HG03095 (cell line): ENCODE measurements at regions not wholly inside any gene's neighbourhood (a gene's known extent, or its start where the extent isn't known, plus 50 kb on each side); places are given as distances from the start of the nearest gene placed in this dataset.
A peak's percentile ranks its signal among the peaks of the same experiment; 100 is the strongest.
"Not testable (repeated sequence)": the region's sequence is repeated elsewhere in the genome, so short reads cannot be mapped to it uniquely, and the experiment has no call there.

Experiments
- ATAC-seq: cut with Tn5 transposase; IDR thresholded peaks from one replicate; pipeline ENCODE4 v1.9.1; 2021; ENCODE audit warnings: moderate library complexity; ENCODE audit not compliant: unreplicated experiment

DNA sequence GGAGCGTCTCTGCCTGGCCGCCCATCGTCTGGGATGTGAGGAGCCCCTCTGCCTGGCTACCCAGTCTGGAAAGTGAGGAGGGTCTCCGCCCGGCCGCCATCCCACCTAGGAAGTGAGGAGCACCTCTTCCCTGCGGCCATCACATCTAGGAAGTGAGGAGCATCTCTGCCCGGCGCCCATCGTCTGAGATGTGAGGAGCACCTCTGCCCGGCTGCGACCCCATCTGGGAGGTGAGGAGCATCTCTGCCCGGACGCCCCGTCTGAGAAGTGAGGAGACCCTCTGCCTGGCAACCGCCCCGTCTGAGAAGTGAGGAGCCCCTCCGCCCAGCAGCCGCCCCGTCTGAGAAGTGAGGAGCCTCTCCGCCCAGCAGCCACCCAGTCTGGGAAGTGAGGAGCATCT lies 84.5 kb downstream of the IDS start:
- not testable (repeated sequence) for ATAC-seq

DNA sequence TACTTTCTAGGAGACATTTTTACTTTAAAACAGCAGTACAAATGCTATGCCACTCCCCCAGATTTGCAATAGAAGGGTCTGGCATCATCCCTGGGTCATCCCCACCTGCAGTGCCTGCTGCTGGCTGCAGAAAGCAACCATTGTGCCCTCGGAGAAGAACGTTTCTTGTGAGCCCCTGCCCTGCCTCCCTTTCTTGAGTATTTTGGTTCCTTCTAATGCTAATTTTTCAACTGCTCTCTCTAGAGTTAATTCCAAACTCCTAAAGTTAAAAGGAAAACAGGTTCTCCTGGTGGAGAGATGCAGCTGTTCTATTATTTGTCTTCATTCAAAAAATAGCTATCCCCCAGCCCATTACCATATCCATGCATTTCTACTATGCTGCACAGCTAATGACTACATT lies 107.1 kb downstream of the IDS start:
- no peak for ATAC-seq

- no peak for ATAC-seq
Observed at GRCh38 chrX:149392921-149393320, 112.2 kb downstream of the IDS start.

- no peak for ATAC-seq
Observed at GRCh38 chrX:149383852-149384251, 121.3 kb downstream of the IDS start.

DNA sequence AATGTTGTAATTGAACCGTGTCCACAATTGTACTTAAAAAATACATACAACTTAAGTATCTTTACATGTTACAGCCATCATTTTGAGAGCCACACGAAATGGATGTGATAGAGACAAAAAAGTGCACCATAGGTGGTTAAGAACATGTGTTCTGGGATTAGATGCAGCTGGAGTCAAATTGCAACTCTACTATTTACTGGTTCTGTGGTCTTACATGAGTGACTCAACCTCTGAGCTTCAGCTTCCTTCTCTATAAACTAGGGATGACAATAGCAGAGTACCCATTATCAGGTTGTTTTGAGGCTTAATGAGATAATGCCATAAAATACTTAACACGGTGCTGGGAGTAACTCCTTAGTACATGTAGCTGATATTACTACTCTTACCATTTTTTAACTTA lies 130.4 kb downstream of the IDS start:
- no peak for ATAC-seq

DNA sequence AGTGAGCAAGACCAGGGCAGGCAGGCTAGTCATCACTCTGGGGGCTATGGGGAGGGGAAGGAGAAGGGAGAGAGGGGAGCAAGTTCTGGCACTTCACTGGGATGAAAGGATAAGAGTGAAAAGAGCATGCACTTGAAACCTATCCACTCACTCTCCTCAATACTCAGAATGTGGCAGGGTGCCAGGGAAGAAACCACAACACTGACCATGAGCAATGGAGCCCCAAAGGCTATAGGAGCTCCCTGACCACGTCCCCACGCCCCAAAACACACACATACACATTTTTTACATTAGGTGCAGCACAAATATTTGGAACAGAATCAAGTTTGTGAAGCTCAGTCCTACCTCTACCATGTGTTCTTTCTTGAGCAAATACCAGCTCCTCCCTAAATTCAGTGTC lies 132.2 kb downstream of the IDS start:
- no peak for ATAC-seq

DNA sequence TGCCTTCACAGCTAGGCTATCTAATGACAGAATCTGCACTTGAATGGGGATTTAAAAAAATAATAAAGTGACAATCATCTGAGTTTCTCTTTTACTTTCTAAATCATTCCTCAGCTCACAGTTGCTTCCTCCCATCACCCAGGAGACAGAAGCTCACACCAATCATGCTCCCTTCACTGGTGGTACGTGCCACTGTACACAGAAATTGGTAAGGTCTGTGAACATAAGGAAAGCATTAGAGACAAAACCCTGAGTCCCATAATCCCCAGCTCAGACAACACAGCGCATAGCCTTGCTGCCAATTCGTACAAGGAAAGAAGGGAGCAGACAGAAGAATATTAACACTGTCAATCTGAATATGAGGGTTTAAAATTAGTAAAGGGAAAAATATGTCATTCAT lies 133.1 kb downstream of the IDS start:
- no peak for ATAC-seq

DNA sequence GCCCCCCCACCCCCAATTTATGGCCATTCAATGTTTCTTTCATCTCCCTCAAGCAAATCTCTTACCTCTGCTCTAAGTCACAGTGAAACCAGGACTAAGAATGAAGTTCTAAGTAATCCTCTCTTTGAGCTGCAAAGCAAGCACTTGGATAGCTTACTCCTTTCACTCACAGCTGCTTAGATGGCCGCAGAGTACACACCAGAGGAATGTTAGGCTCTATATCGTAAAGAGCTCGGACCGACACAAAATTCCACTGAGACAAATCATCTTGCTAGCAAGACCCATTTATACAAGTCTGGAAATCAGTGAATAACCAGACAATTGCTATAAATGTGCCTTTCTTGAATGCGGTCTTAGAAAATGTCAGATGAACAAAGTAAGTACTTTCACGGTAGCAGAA lies 135.0 kb downstream of the IDS start:
- no peak for ATAC-seq

DNA sequence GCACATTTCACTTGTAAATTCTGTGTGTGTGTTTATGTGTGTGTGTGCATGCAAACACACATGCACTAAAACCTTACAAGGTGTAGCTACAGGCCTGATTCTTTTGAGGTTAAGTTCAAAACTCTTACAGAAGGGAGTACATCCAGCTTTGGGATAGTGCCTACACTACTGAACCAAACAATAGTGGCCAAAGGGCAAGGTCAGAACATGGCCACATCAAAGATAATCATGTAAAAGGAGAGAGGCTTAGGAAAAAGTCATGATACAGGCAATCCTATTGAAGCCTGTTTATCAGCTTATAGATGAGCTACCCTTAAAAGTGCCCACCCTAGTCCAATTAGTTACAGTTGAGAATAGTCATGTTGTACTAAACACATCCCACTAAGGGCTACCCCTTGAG lies 139.6 kb downstream of the IDS start:
- ATAC-seq: no peak

DNA sequence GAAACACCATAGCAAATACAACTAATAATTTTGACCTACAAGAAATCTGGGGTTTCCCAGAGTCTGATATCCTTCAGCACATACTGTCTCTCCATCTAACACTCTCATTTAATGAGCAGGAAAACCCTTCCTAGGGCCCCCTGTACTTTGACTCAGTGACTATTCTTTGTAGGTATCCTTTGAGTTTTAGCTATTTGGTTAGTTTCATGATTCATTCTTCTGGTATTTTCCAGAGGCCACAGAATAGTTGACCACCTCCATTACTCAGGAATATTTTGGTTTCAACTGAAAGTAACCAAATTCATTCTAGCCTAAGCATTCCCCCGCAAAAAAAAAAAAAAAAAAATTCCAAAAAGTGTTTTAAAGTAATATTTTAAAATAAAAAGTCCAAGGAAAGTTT lies 140.0 kb downstream of the IDS start:
- no peak for ATAC-seq

- ATAC-seq: no peak
Observed at GRCh38 chrX:149363965-149364364, 141.1 kb downstream of the IDS start.

DNA sequence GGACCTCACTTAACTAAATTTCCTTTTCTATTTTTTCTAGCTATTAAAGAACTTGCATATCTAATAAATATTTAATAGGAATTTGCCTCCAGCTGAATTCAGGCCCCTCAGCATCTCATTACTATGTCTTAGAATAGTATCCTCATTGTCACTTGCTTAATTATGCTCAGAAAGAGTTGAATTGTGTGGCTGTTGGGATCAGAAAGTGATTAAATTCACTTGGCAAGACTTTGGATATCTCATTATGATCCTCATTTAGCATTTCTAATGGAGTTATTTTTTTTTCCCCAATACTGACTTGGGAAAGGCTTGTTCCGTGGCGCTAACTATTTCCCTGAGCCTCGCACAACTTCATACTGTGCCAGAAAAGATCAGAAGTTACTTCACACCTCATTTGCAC lies 158.8 kb downstream of the IDS start:
- ATAC-seq: no peak

DNA sequence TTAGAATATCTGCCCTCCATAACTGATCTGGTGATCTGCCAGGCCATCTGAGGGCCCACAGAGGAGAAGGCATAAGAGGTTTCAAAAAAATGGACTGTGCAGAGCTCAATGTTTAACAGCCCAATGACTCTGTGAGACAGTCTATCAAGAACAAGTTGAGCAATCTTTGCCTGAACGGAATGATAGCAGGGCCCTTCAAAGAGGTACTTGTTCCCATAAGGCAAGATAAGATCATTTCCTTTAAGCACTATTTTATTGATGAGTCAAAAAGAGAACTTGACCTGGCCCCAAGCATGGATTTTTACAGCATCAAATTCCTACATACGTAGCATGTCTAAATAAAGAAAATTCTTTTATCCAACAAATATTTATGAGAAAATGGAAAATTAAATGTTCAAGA lies 182.8 kb downstream of the IDS start:
- ATAC-seq: no peak

GRCh38 chrX:149313871-149314371 lies 191.2 kb downstream of the IDS start:
- no peak for ATAC-seq

DNA sequence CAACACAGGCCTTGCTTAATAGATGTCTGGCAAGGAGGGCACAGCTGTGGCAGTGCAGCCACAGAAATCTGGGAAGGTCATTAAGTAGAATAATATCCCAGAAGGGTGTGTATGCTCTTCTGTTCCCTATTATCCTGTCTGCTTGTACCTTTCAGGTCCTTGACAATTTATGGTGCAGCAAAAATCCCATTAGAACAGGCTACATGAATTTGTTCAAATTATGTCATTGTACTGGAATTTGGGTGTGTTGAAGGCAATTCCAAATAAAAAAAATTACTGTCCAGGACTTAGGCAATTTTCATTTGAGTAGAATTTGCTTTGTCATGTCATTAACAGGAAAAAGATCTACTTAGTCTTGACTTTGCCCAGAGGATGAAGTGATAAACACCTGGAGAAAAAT lies 192.1 kb downstream of the IDS start:
- ATAC-seq: no peak

GRCh38 chrX:149312097-149312496 lies 193.0 kb downstream of the IDS start:
- no peak for ATAC-seq

DNA sequence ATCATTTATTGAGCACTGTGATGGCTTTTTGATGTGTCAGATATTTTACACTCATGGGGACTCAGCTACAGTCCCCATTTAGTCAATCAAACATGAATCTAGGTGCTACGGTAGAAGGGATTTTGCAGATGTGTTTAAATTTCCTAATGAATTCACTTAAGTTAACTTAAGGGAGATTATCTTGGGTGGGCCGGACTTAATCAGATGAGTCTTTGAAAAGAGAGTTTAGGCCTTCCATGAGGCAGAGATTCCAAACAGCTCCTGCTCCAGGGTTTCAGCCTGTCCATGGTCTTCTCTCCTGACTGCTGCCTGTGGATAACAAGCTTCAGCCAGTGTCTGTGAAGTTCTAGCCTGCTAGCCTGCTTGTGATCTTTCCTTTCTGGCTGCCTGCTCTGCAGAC lies 202.4 kb downstream of the IDS start:
- ATAC-seq: no peak

DNA sequence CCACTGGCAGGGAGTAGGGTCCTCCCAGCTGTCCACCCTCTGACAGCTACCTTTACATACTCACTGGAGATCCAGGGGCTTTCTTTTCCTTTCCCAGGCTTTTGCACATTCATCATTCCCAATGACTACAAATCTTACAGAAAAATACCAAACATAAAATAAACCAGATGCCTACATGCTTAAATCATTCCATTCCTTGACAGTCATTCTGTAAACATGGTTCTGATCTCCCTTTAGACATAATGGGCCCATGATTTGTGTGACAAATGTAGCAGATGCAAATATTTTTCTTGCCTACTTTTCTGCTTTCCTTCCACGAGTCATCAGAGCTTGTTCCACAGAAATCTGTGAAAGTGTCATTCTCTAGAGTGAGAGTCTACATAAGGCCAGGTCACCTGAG lies 207.0 kb downstream of the IDS start:
- no peak for ATAC-seq

DNA sequence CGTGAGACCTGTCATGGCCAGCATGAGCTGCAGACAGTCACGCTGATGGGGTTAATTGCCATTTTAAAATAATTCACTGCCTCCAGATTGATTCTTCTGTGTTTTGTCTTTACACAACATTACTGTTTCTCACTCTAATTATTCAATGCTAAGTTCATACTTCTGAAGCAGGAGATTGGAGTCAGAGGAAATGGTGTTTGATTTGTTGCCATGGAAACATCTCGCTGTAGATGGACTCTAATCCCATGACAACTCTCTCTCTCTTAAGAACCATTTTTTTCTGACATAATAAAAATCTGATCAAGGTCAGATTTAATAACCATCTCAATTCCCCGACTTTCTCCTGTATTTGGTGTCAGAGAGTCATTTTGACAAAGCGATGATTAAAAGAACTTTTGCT lies 209.0 kb downstream of the IDS start:
- ATAC-seq: no peak

GRCh38 chrX:149286940-149287349 lies 218.2 kb downstream of the IDS start:
- peak; percentile 72 for ATAC-seq

DNA sequence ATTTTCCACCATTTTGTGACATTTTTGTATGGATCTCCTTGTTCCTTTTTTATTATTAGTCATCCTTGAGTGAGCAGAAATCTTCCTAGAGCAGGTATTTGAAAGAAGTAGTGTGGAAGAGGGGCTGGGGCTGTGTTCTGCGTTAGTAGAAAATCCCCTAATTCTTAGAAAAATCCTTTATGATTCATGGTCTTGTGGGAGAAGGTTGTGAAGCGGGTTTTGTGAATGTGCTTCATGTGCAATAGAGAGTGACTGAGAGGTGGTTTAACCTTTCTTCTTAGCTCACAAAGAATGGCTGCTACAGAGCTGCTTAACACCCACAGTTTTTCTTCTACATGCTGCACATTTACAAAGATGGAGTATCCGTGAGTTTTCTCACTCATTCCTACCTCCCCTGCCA lies 220.5 kb downstream of the IDS start:
- no peak for ATAC-seq

GRCh38 chrX:149283853-149284252 lies 221.3 kb downstream of the IDS start:
- no peak for ATAC-seq

DNA sequence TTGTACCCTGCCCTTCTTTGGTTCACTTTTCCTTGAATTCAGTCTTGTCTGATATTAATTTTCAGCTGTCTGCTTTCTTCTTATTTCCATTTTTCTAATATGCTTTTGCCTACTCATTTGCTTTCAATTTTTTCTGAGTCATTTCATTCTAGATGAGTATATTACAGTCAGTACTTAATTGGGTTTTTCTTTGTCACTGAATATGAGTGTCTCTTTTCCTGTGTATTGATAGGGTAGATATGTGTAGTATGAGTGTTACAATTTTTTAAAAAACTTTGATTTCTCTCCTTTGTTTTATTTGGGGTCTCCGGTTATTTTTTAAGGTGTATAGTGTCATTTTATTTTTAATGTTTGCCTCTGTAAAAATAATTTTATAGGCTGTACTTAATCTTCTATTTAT lies 222.2 kb downstream of the IDS start:
- ATAC-seq: no peak

GRCh38 chrX:149280011-149280410 lies 225.1 kb downstream of the IDS start:
- no peak for ATAC-seq
